MM.1S (cell line): ENCODE measurements at regions not wholly inside any gene's neighbourhood (a gene's known extent, or its start where the extent isn't known, plus 50 kb on each side); places are given as distances from the start of the nearest gene placed in this dataset.

Experiments used
- DNase-seq: peaks from one replicate; pipeline ENCODE4 v3.0.0-alpha.2; 2015
- H2AFZ ChIP-seq: fragments of 300-600 bp; sonication (generic); 2 replicates; pipeline ENCODE4 v1.6.0; 2016; ENCODE audit warnings: antibody characterized with exemption, low read length
- H3F3A ChIP-seq: fragments of 300-600 bp; sonication (generic); 2 replicates; pipeline ENCODE4 v1.6.1; 2016; ENCODE audit warnings: mild to moderate bottlenecking, antibody characterized with exemption, low read length, moderate library complexity, mixed read lengths; ENCODE audit not compliant: insufficient read depth
- H3K27ac ChIP-seq: fragments of 300-600 bp; sonication (generic); 2 replicates; pipeline ENCODE4 v1.5.1; 2016; ENCODE audit warnings: mild to moderate bottlenecking, low read length
- H3K27me3 ChIP-seq: fragments of 300-600 bp; sonication (generic); replicated peaks from 2 replicates; pipeline ENCODE4 v1.6.0; 2016; ENCODE audit warnings: low read length; ENCODE audit not compliant: insufficient read depth
- H3K36me3 ChIP-seq: fragments of 300-600 bp; sonication (generic); replicated peaks from 2 replicates; pipeline ENCODE4 v1.6.1; 2016; ENCODE audit warnings: mild to moderate bottlenecking, low read length, mixed read lengths; ENCODE audit not compliant: insufficient read depth
- H3K4me1 ChIP-seq: fragments of 300-600 bp; sonication (generic); 2 replicates; pipeline ENCODE4 v1.6.1; 2016; ENCODE audit warnings: low read length, mixed read lengths
- H3K4me2 ChIP-seq: fragments of 300-600 bp; sonication (generic); 2 replicates; pipeline ENCODE4 v1.6.0; 2016; ENCODE audit warnings: low read depth, low read length
- H3K4me3 ChIP-seq: fragments of 300-600 bp; sonication (generic); 2 replicates; pipeline ENCODE4 v1.5.1; 2016; ENCODE audit warnings: low read length, mixed read lengths
- H3K79me2 ChIP-seq: fragments of 300-600 bp; sonication (generic); 2 replicates; pipeline ENCODE4 v1.6.1; 2016; ENCODE audit warnings: mixed run types, low read length, mixed read lengths
- H3K9ac ChIP-seq: fragments of 300-600 bp; sonication (generic); 2 replicates; pipeline ENCODE4 v1.6.1; 2016; ENCODE audit warnings: low read length, mixed read lengths
- H3K9me2 ChIP-seq: fragments of 300-600 bp; sonication (generic); replicated peaks from 2 replicates; pipeline ENCODE4 v1.6.1; 2016; ENCODE audit warnings: mild to moderate bottlenecking, low read length, mixed read lengths; ENCODE audit not compliant: insufficient read depth
- H3K9me3 ChIP-seq: fragments of 300-600 bp; sonication (generic); replicated peaks from 2 replicates; pipeline ENCODE4 v1.6.1; 2016; ENCODE audit warnings: mild to moderate bottlenecking, low read length, mixed read lengths; ENCODE audit not compliant: insufficient read depth
- H4K20me1 ChIP-seq: fragments of 300-600 bp; sonication (generic); 2 replicates; pipeline ENCODE4 v1.6.1; 2016; ENCODE audit warnings: mild to moderate bottlenecking, low read length, moderate library complexity, mixed read lengths; ENCODE audit not compliant: insufficient read depth
- EZH2 ChIP-seq: fragments of 300-600 bp; sonication (generic); optimal IDR thresholded peaks from 2 replicates; pipeline ENCODE3; 2017; ENCODE audit warnings: low read depth, mild to moderate bottlenecking, antibody characterized with exemption, low read length, mixed read lengths
- EZH2phosphoT487 ChIP-seq: fragments of 300-600 bp; sonication (generic); IDR thresholded peaks from 2 replicates; pipeline ENCODE4 v1.6.1; 2018; ENCODE audit warnings: antibody characterized with exemption, low read length
- TF ChIP-seq, protein P1 (sequence below): fragments of 300-600 bp; sonication (generic); IDR thresholded peaks from 2 replicates; pipeline ENCODE4 v1.5.1; 2016; ENCODE audit warnings: antibody characterized with exemption, low read length, mixed read lengths

DNA sequence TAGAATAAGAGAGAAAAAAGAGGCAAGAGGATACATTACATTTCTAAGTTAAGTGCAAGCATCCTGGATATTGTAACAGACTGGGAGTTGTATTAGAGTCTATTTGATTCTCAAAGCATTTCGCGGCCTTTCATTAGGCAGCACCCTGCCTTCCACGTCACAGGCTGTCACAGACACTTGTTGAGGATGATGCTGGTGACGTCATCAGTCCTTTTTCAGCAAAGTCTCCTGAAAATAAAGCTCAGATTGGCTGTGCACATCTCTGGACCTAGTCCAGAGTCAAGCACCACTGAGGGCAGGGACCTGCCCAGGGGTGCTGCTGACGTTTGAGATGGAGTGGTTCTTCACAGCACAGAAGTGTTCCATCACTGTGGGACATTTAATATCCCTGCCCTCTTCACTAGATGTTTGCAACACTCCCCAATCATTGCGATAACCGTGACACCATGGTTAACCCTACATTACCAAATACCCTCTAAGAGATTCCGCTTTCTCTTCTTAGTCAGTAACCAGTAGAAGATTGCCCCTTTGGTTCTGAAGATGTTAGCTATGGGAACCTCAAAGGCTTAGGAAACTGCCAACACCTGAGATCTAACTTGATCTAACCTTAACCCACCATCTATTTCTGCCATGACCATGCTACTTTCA is 72.7 kb upstream of the F3 start:
- no peak overlapping the region for H3K27ac ChIP-seq

DNA sequence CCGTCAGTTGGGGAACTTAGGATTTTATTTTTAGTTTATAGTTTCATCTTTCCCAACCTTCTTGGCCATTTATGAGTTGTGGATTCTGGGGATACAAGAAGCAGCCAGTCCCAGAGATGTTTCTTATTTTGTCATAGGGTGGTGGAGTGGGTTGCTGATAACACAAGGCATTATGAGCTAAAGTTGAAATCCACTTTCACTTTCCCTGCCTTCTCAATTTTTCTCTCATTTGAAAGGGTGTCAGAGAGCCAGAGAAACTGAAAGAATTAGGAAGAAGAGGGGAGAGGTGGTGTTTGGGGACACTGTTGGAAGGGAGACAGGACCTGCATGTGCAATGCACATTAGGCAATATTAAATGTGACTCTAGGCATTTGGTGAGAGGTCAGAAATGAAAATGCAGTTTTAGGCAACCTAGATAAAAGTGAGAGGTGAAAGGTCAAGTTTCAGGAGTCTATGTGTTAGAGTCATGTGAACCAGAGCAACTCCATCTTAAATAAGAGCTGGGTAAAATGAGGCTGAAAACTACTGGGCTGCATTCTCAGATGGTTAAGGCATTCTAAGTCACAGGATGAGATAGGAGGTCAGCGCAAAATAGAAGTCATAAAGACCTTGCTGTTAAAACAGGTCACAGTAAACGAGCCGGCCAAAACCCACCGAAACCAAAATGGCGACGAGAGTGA is 71.1 kb upstream of the F3 start:
- no peak overlapping the region for H2AFZ ChIP-seq
- no peaks in the 10 kb centered on the region for H3K9me3 ChIP-seq
- DNase-seq, result no peak
- no peaks in the 10 kb centered on the region for H3K4me1 ChIP-seq
- H3K4me2 ChIP-seq, result no peak overlapping the region
- H3K9ac ChIP-seq, result no peak overlapping the region
- no peaks in the 10 kb centered on the region for H3K36me3 ChIP-seq
- no peaks in the 10 kb centered on the region for H3K9me2 ChIP-seq
- TF ChIP-seq, protein P1, sequence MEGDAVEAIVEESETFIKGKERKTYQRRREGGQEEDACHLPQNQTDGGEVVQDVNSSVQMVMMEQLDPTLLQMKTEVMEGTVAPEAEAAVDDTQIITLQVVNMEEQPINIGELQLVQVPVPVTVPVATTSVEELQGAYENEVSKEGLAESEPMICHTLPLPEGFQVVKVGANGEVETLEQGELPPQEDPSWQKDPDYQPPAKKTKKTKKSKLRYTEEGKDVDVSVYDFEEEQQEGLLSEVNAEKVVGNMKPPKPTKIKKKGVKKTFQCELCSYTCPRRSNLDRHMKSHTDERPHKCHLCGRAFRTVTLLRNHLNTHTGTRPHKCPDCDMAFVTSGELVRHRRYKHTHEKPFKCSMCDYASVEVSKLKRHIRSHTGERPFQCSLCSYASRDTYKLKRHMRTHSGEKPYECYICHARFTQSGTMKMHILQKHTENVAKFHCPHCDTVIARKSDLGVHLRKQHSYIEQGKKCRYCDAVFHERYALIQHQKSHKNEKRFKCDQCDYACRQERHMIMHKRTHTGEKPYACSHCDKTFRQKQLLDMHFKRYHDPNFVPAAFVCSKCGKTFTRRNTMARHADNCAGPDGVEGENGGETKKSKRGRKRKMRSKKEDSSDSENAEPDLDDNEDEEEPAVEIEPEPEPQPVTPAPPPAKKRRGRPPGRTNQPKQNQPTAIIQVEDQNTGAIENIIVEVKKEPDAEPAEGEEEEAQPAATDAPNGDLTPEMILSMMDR, result no peak
- TF ChIP-seq EZH2, result no peak
- no peak for TF ChIP-seq EZH2phosphoT487
- no peaks in the 10 kb centered on the region for H3F3A ChIP-seq
- H3K27me3 ChIP-seq, result no peaks in the 10 kb centered on the region
- no peak overlapping the region for H3K4me3 ChIP-seq
- no peaks in the 10 kb centered on the region for H4K20me1 ChIP-seq
- no peak overlapping the region for H3K27ac ChIP-seq
- no peaks in the 10 kb centered on the region for H3K79me2 ChIP-seq

More for the DNA sequence above, 72.7 kb upstream of the F3 start:
- no peaks in the 10 kb centered on the region for H3K79me2 ChIP-seq
- no peaks in the 10 kb centered on the region for H4K20me1 ChIP-seq
- H3K9me2 ChIP-seq, result no peaks in the 10 kb centered on the region
- no peaks in the 10 kb centered on the region for H3K36me3 ChIP-seq
- H3K9ac ChIP-seq, result no peak overlapping the region
- H3K4me2 ChIP-seq, result no peak overlapping the region
- no peaks in the 10 kb centered on the region for H3K27me3 ChIP-seq
- no peaks in the 10 kb centered on the region for H3K4me1 ChIP-seq
- TF ChIP-seq EZH2phosphoT487, result no peak
- H2AFZ ChIP-seq, result no peak overlapping the region
- DNase-seq, result no peak
- no peak overlapping the region for H3K4me3 ChIP-seq
- H3F3A ChIP-seq, result no peaks in the 10 kb centered on the region
- H3K9me3 ChIP-seq, result no peaks in the 10 kb centered on the region

DNA sequence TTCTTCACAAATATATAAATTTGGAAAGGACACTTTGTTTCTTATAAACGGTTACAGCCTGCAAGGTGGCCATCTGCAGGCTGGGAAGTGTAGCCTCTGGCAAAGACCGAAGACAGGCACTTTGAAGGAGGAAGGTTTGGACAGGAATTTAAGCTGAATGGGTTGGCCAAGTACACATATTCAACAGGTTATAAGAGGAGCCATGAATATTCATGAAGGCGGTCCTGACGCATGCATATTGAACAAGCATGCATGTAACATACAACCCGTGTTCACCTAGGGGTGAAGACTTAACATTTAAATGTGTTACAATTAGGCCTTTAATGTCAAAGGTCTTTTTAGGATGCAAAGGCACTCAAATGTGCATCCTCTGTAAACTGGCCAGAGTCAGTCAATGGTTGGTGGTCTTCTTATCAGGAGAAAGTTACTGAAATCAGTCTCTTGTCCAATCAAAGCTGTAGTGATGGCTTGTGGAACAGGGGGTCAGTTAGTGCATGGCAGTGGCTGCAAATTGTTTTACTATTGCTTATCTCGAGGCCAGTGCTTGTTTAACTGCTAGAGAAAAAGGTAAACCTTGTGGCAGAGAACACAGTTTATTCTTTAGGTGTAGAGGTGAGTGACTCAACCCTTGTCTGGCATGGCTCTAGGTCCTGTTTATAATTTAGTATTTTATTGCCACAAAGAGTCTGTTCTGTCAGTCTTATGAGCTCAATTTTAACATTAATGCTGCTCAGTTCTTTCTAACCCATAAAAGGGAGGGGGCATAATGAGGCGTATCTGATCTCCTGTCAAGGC is 70.3 kb upstream of the F3 start:
- no peak overlapping the region for H3K4me3 ChIP-seq
- no peaks in the 10 kb centered on the region for H3K79me2 ChIP-seq
- no peaks in the 10 kb centered on the region for H4K20me1 ChIP-seq
- H3K27ac ChIP-seq, result no peak overlapping the region
- no peaks in the 10 kb centered on the region for H3K4me1 ChIP-seq
- TF ChIP-seq EZH2phosphoT487, result no peak
- no peak for TF ChIP-seq EZH2
- TF ChIP-seq, protein P1, result no peak
- DNase-seq, result no peak
- H2AFZ ChIP-seq, result no peak overlapping the region
- H3K27me3 ChIP-seq, result no peaks in the 10 kb centered on the region
- H3K9ac ChIP-seq, result no peak overlapping the region
- H3K9me3 ChIP-seq, result no peaks in the 10 kb centered on the region
- no peaks in the 10 kb centered on the region for H3F3A ChIP-seq
- no peak overlapping the region for H3K4me2 ChIP-seq
- no peaks in the 10 kb centered on the region for H3K9me2 ChIP-seq
- H3K36me3 ChIP-seq, result no peaks in the 10 kb centered on the region
